ENCODE measurements at regions not wholly inside any gene's neighbourhood (a gene's known extent, or its start where the extent isn't known, plus 50 kb on each side); places are given as distances from the start of the nearest gene placed in this dataset.

GRCh38 chr14:65981192-65981843 is 504.9 kb upstream of the CCDC196 start:
- Histone ChIP-seq H3K4me1 (ENCODE audit: insufficient read depth) (no peaks in the 10 kb centered on the region), H3K27me3 (ENCODE audit: insufficient read depth) (no peaks in the 10 kb centered on the region), H4K20me1 (replicated peaks; ENCODE audit: insufficient read depth) (no peaks in the 10 kb centered on the region), H3K36me3 (ENCODE audit: insufficient read depth) (no peaks in the 10 kb centered on the region), H3K79me2 (replicated peaks; ENCODE audit: insufficient read depth) (no peaks in the 10 kb centered on the region), H3K27ac (ENCODE audit: low read depth) (no peak overlapping the region), H3F3A (replicated peaks; ENCODE audit: low read depth) (no peaks in the 10 kb centered on the region), H3K4me2 (no peak overlapping the region), H2AFZ (no peak overlapping the region), H3K4me3 (no peak overlapping the region), H3K9me2 (ENCODE audit: insufficient read depth) (peaks cover 16% of the 10 kb centered on the region)
- TF ChIP-seq EZH2 (IDR thresholded peaks at IDR 0.05; ENCODE audit: low read depth, unreplicated experiment), result no peak
- no peak for TF ChIP-seq CTCF (conservative IDR thresholded peaks at IDR 0.05; ENCODE audit: low read depth in 2 of 2)
- TF ChIP-seq STAT1 (IDR thresholded peaks at IDR 0.05; ENCODE audit: unreplicated experiment), result no peak
- no peak for TF ChIP-seq ZNF114 (CRISPR knock-in tag; IDR thresholded peaks at IDR 0.05)
- TF ChIP-seq JUNB (IDR thresholded peaks at IDR 0.05; ENCODE audit: unreplicated experiment), result no peak
- TF ChIP-seq NANOG (IDR thresholded peaks at IDR 0.05; ENCODE audit: borderline replicate concordance), result no peak
- no peak for TF ChIP-seq EZH2phosphoT487 (IDR thresholded peaks at IDR 0.05; ENCODE audit: unreplicated experiment)
- TF ChIP-seq POLR2AphosphoS5 (IDR thresholded peaks at IDR 0.05; ENCODE audit: low read depth), result no peak
- TF ChIP-seq CREB1 (CRISPR knock-in tag; IDR thresholded peaks at IDR 0.05; ENCODE audit: low read depth), result no peak
- no peak for TF ChIP-seq ZNF462 (CRISPR knock-in tag; IDR thresholded peaks at IDR 0.05)
- TF ChIP-seq ZNF331 (CRISPR knock-in tag; IDR thresholded peaks at IDR 0.05; ENCODE audit: low read depth), result no peak
- TF ChIP-seq ETS1 (IDR thresholded peaks at IDR 0.05), result no peak
- TF ChIP-seq REST (IDR thresholded peaks at IDR 0.05; ENCODE audit: unreplicated experiment), result no peak
- Mint-ChIP-seq H3K36me3 (ENCODE audit: low read depth) (peaks cover 20% of the 10 kb centered on the region), H3K9me3 (peaks cover 29% of the 10 kb centered on the region), H3K4me1 (no peaks in the 10 kb centered on the region), H3K27me3 (ENCODE audit: insufficient read depth, low read depth, poor library complexity) (peaks cover under 1% of the 10 kb centered on the region), H3K27ac (no peak overlapping the region), H3K4me3 (no peak overlapping the region)
- ATAC-seq (no peak), DNase-seq (ENCODE audit: low spot score) (no peak)
